ENCODE measurements at regions not wholly inside any gene's neighbourhood (a gene's known extent, or its start where the extent isn't known, plus 50 kb on each side); places are given as distances from the start of the nearest gene placed in this dataset.
"Not testable (repeated sequence)": the region's sequence is repeated elsewhere in the genome, so short reads cannot be mapped to it uniquely, and the experiment has no call there.

GRCh38 chr5:98541641-98542040 is 231.8 kb upstream of the RGMB start:
- Histone ChIP-seq H3K4me1 (ENCODE audit: control insufficient read depth in 4 of 4, insufficient read depth in 4 of 4, low read length in 3 of 4) (no peaks in the 10 kb centered on the region), H3K4me3 (ENCODE audit: low read depth in 1 of 3, low read length in 3 of 3) (no peak overlapping the region), H3K27me3 (ENCODE audit: control insufficient read depth in 4 of 4, insufficient read depth in 4 of 4, low read length in 3 of 4) (no peaks in the 10 kb centered on the region), H3K9me3 (ENCODE audit: control insufficient read depth in 4 of 4, low read length in 3 of 4) (peaks cover 0 to 13% (median 0%) of the 10 kb centered on the region in 4 donors), H3K9ac (ENCODE audit: low read depth in 1 of 2, low read length in 2 of 2) (no peak overlapping the region), H3K36me3 (ENCODE audit: control insufficient read depth in 4 of 4, insufficient read depth in 3 of 4, low read depth in 1 of 4, low read length in 3 of 4) (no peaks in the 10 kb centered on the region), H3K27ac (ENCODE audit: low read depth in 1 of 2, low read length in 2 of 2) (no peak overlapping the region)
- WGBS = 0% methylated on average over 1 of the region's 1 CpG
- DNase-seq (ENCODE audit: low spot score) = no peak
- TF ChIP-seq MAX (IDR thresholded peaks at IDR 0.05) = no peak
- no peak for TF ChIP-seq GABPA (IDR thresholded peaks at IDR 0.05 in 1 of 2, conservative IDR thresholded peaks at IDR 0.05 in 1 of 2)
- TF ChIP-seq TAF1 (conservative IDR thresholded peaks at IDR 0.05) = no peak
- no peak for TF ChIP-seq CTCF (IDR thresholded peaks at IDR 0.05; ENCODE audit: low read depth, low read length, missing input control)
- TF ChIP-seq NR2F2 (IDR thresholded peaks at IDR 0.05) = no peak

- Histone ChIP-seq H3K27me3 (ENCODE audit: control insufficient read depth in 4 of 4, insufficient read depth in 4 of 4, low read length in 3 of 4) (no peaks in the 10 kb centered on the region), H3K36me3 (ENCODE audit: control insufficient read depth in 4 of 4, insufficient read depth in 3 of 4, low read depth in 1 of 4, low read length in 3 of 4) (no peaks in the 10 kb centered on the region), H3K4me1 (ENCODE audit: control insufficient read depth in 4 of 4, insufficient read depth in 4 of 4, low read length in 3 of 4) (no peaks in the 10 kb centered on the region), H3K27ac (ENCODE audit: low read depth in 1 of 2, low read length in 2 of 2) (no peak overlapping the region), H3K4me3 (ENCODE audit: low read depth in 1 of 3, low read length in 3 of 3) (no peak overlapping the region), H3K9me3 (ENCODE audit: control insufficient read depth in 4 of 4, low read length in 3 of 4) (peaks cover 0 to 13% (median 0%) of the 10 kb centered on the region in 4 donors), H3K9ac (ENCODE audit: low read depth in 1 of 2, low read length in 2 of 2) (no peak overlapping the region)
- no peak for DNase-seq (ENCODE audit: low spot score)
- no peak for TF ChIP-seq YY1 (IDR thresholded peaks at IDR 0.05)
- no peak for TF ChIP-seq CTCF (IDR thresholded peaks at IDR 0.05; ENCODE audit: low read depth, low read length, missing input control)
- no peak for TF ChIP-seq ZBTB33 (IDR thresholded peaks at IDR 0.05)
- TF ChIP-seq RXRA (IDR thresholded peaks at IDR 0.05) = no peak
- no peak for TF ChIP-seq ATF3 (IDR thresholded peaks at IDR 0.05)
- no peak for TF ChIP-seq MAX (IDR thresholded peaks at IDR 0.05)
- no peak for TF ChIP-seq REST (IDR thresholded peaks at IDR 0.05)
- TF ChIP-seq HNF4G (IDR thresholded peaks at IDR 0.05) = no peak
- TF ChIP-seq SP1 (IDR thresholded peaks at IDR 0.05) = no peak
- no peak for TF ChIP-seq FOXA2 (IDR thresholded peaks at IDR 0.05)
- 74% methylated on average over 4 of the region's 4 CpGs for WGBS
Observed at GRCh38 chr5:98543490-98543889, 230.0 kb upstream of the RGMB start.

- not testable (repeated sequence) for H3K27ac ChIP-seq (ENCODE audit: low read depth in 1 of 2, low read length in 2 of 2); H3K36me3 ChIP-seq (ENCODE audit: control insufficient read depth in 4 of 4, insufficient read depth in 3 of 4, low read depth in 1 of 4, low read length in 3 of 4); H3K9me3 ChIP-seq (ENCODE audit: control insufficient read depth in 4 of 4, low read length in 3 of 4); H3K4me3 ChIP-seq (ENCODE audit: low read depth in 1 of 3, low read length in 3 of 3); DNase-seq (ENCODE audit: low spot score); H3K27me3 ChIP-seq (ENCODE audit: control insufficient read depth in 4 of 4, insufficient read depth in 4 of 4, low read length in 3 of 4); H3K9ac ChIP-seq (ENCODE audit: low read depth in 1 of 2, low read length in 2 of 2); H3K4me1 ChIP-seq (ENCODE audit: control insufficient read depth in 4 of 4, insufficient read depth in 4 of 4, low read length in 3 of 4)
- WGBS = 61% methylated on average over 10 of the region's 14 CpGs
Observed at GRCh38 chr5:98546924-98547323, 226.5 kb upstream of the RGMB start.

Data from liver (tissue), 8 donors.